Urinary bladder (tissue), 3 donors: ENCODE measurements at regions not wholly inside any gene's neighbourhood (a gene's known extent, or its start where the extent isn't known, plus 50 kb on each side); places are given as distances from the start of the nearest gene placed in this dataset.
"Not testable (repeated sequence)": the region's sequence is repeated elsewhere in the genome, so short reads cannot be mapped to it uniquely, and the experiment has no call there.

Experiments
- DNase-seq: peaks from one replicate; pipeline ENCODE4 v3.0.0-alpha.2; 2015; ENCODE audit errors: extremely low spot score
- H3K27ac ChIP-seq: one replicate; pipeline ENCODE4 v1.5.1; 2013; ENCODE audit warnings: low read depth, mild to moderate bottlenecking, moderate library complexity
- H3K36me3 ChIP-seq: one replicate; pipeline ENCODE4 v1.6.1; 2013; ENCODE audit warnings: mild to moderate bottlenecking, moderate library complexity; ENCODE audit not compliant: insufficient read depth
- H3K4me1 ChIP-seq: one replicate; pipeline ENCODE4 v1.6.1; 2013; ENCODE audit warnings: mild to moderate bottlenecking, moderate library complexity; ENCODE audit not compliant: insufficient read depth
- H3K4me3 ChIP-seq: one replicate; pipeline ENCODE4 v1.5.1; 2013; ENCODE audit warnings: low read depth, low read length
- whole genome bisulfite sequencing: extraction: QIAGEN DNeasy Blood & Tissue Kit; methylation state at CpG from one replicate; pipeline ENCODE4 v1.1.7; 2013; 5-methylcytosine and 5-hydroxymethylcytosine counted together
- donor health status: healthy with polysubstance abuse.
- donor health status: healthy.

DNA sequence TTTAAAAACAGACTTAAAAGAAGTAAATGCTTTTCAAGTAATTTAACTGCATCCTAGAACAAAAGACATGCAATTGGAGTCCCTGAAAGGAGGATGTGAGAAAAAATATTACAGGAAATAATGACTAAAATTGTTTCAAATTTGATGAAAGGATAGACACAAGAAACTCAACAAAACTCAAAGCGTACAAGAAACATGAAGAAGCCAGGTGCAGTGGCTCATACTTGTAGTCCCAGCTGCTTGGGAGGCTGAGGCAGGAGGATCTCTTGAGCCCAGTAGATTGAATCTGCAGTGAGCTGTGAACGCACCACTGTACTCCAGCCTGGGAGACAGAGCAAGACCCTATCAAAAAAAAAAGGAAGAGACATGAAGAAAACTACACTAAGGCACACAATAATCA is 118.1 kb upstream of the SLC39A10 start:
- WGBS: 94% methylated on average over 2 of the region's 2 CpGs
- Histone ChIP-seq H3K27ac (no peak overlapping the region), H3K4me3 (no peak overlapping the region), H3K4me1 (no peaks in the 10 kb centered on the region), H3K36me3 (no peaks in the 10 kb centered on the region)
- no peak for DNase-seq

GRCh38 chr2:195537811-195538210 is 119.2 kb upstream of the SLC39A10 start:
- Histone ChIP-seq H3K4me1 (no peaks in the 10 kb centered on the region), H3K4me3 (no peak overlapping the region), H3K27ac (no peak overlapping the region), H3K36me3 (no peaks in the 10 kb centered on the region)
- DNase-seq: no peak
- 46% methylated on average over 3 of the region's 3 CpGs for WGBS

- WGBS: 52% methylated on average over 2 of the region's 2 CpGs
- no peak for DNase-seq
- H3K4me1 ChIP-seq: no peaks in the 10 kb centered on the region
- H3K4me3 ChIP-seq: no peak overlapping the region
- no peaks in the 10 kb centered on the region for H3K36me3 ChIP-seq
- no peak overlapping the region for H3K27ac ChIP-seq
Measured at GRCh38 chr2:195536906-195537305, 120.1 kb upstream of the SLC39A10 start.

DNA sequence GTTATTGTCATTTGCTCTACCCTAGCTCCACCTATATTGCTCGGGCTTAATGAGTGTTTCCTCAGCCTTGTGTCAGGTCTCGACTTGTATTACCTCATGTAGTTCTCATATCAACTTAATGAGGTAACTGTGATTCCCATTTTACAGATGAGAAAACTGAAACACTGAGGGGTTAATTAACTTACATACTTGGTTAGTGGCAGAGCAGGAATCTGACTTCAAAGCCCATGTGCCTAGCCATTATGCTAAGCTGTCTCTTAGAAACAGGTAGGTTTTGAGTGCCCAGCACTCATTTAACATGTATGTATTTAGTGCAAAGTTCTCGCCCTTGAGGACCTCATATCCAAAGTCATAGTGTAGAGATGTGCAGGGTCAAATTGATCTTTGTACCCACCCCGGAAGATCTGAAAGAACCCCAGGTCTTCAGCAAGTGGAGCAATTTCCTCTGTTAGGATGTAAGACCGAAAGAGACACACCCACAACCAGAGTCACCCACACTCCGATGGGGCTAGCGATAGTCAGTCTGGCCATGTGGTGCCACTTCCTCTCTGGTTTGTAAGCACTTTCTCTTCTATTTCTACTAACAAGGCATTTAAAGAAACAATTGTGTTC is 121.0 kb upstream of the SLC39A10 start:
- 84% methylated on average over 7 of the region's 7 CpGs for WGBS
- DNase-seq: no peak

DNA sequence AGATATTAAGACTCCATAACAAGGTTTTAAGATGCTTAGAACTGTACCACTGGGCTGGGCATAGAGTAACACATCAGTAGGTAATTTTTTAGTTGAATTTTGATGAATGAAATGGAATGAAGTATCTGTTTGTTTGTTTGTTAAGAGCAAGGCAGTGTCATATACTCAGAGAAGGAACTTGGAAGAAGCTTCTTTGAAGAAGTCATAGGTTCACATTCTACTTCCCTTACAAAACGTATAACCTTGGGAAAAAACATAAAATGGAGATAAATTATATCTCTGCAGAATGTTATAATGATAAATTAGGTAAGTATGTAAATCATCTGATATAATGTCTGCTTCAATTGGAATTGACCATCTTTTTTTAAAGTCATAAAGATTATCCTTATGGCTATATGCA is 122.1 kb upstream of the SLC39A10 start:
- no peak for DNase-seq

More for the DNA sequence above, 121.0 kb upstream of the SLC39A10 start:
- Histone ChIP-seq H3K4me1 (no peaks in the 10 kb centered on the region), H3K27ac (no peak overlapping the region), H3K36me3 (no peaks in the 10 kb centered on the region), H3K4me3 (no peak overlapping the region)

DNA sequence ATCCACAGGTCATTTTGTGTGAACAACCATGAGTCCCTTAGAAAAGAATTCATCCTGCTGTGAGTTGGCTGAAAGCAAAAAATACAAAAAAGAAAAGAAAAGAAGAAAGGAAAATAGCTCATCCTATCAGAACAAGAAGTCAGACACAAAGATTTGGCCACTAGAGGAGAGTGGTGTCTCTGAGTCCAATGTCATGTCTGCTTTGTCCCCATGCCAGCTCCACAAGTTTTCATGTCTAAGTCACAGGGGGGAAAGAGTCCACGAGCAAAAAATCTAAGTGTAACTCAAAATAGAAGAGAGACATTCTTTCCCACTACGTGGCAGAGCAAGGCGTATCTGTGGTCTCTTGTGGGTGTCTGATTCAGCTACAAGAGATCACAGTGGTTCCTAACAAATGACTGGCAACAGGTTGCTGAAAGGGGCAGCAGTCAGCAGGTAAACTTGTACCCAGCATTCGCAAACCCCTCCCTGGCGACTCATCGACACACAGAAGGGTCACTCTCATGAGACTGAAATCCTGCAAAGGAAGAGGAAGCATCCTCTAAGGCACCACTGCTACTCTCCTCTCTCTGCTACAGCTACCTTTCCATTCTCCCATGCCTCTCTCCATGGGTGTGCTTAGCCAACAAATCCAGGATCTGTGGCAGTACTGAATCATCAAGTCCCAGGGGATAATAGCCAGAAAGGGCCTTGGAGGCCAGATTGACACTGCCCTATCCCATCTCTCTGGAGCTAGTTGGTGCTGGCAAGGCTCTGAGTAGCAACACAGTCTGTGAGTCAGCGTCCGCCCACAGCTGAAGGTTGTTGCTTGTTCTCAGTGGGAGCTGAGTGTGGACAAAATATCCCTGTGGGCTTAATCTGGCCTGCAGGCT is 123.0 kb upstream of the SLC39A10 start:
- H3K4me3 ChIP-seq: no peak overlapping the region
- H3K27ac ChIP-seq: no peak overlapping the region
- no peaks in the 10 kb centered on the region for H3K36me3 ChIP-seq
- no peak for DNase-seq
- 60% methylated on average over 8 of the region's 8 CpGs for WGBS
- no peaks in the 10 kb centered on the region for H3K4me1 ChIP-seq

More for the DNA sequence above, 122.1 kb upstream of the SLC39A10 start:
- 85% methylated on average over 1 of the region's 1 CpG for WGBS
- Histone ChIP-seq H3K27ac (no peak overlapping the region), H3K4me1 (no peaks in the 10 kb centered on the region), H3K36me3 (no peaks in the 10 kb centered on the region), H3K4me3 (no peak overlapping the region)

GRCh38 chr2:195532628-195533271 is 124.3 kb upstream of the SLC39A10 start:
- Histone ChIP-seq H3K36me3 (no peaks in the 10 kb centered on the region), H3K4me1 (no peaks in the 10 kb centered on the region), H3K27ac (no peak overlapping the region), H3K4me3 (peak overlapping the region; percentile 18)
- no peak for DNase-seq
- WGBS: 23% methylated on average over 5 of the region's 5 CpGs

GRCh38 chr2:195532255-195532627 is 124.8 kb upstream of the SLC39A10 start:
- H3K27ac ChIP-seq: no peak overlapping the region
- WGBS: 100% methylated on average over 1 of the region's 1 CpG
- no peaks in the 10 kb centered on the region for H3K36me3 ChIP-seq
- H3K4me3 ChIP-seq: no peak overlapping the region
- no peaks in the 10 kb centered on the region for H3K4me1 ChIP-seq
- DNase-seq: no peak

DNA sequence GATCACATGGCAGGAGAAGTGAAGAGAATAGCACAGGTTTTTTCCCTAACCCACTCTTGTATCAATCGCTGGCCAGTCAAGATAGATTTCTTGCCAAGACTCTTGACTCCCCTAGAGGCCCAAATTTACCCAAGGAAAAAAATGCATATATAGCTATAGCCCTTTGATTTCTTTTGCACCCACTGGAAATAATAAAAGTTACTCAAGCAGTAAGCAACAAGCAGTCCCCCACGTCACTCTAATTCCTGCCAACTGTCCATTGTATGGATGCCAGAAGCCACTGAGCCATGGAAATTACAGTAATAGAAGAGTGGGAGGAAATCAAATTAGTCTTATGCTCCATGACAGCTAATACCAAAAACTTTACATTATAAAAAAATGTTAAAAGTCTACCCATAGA is 125.3 kb upstream of the SLC39A10 start:
- Histone ChIP-seq H3K4me3 (no peak overlapping the region), H3K4me1 (no peaks in the 10 kb centered on the region), H3K36me3 (no peaks in the 10 kb centered on the region), H3K27ac (no peak overlapping the region)
- DNase-seq: peak; percentile 3
- WGBS: 66% methylated on average over 2 of the region's 2 CpGs

GRCh38 chr2:195523242-195523641 is 133.8 kb upstream of the SLC39A10 start:
- not testable (repeated sequence) for H3K36me3 ChIP-seq
- WGBS: 80% methylated on average over 10 of the region's 10 CpGs

DNA sequence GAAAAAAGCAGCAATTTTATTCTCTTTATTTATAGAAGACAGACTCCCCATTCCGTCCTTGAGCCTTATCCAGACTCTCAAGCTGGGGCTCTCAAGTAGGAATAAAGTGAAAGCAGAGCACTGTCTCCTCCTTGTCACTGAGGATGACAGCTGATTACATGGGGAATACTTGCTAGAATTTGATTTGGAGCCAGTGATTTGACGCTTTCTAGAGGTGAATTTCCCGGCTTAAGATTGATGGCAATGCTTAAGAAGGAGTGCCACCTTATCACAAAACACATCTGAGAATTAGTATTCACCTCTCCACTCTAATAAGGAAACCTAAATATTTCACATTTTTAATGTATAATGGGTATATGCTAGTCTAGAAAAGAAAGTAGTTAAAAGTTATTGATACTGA is 135.4 kb upstream of the SLC39A10 start:
- no peak overlapping the region for H3K4me3 ChIP-seq
- no peaks in the 10 kb centered on the region for H3K36me3 ChIP-seq
- H3K27ac ChIP-seq: no peak overlapping the region
- DNase-seq: no peak
- no peaks in the 10 kb centered on the region for H3K4me1 ChIP-seq
- WGBS: 83% methylated on average over 3 of the region's 3 CpGs

More at GRCh38 chr2:195523242-195523641, 133.8 kb upstream of the SLC39A10 start:
- H3K4me3 ChIP-seq, H3K27ac ChIP-seq, DNase-seq, H3K4me1 ChIP-seq: not testable (repeated sequence)

GRCh38 chr2:195520671-195521155 is 136.3 kb upstream of the SLC39A10 start:
- DNase-seq: no peak
- Histone ChIP-seq H3K4me1 (no peaks in the 10 kb centered on the region), H3K27ac (no peak overlapping the region), H3K36me3 (no peaks in the 10 kb centered on the region), H3K4me3 (no peak overlapping the region)
- WGBS: 65% methylated on average over 5 of the region's 5 CpGs

DNA sequence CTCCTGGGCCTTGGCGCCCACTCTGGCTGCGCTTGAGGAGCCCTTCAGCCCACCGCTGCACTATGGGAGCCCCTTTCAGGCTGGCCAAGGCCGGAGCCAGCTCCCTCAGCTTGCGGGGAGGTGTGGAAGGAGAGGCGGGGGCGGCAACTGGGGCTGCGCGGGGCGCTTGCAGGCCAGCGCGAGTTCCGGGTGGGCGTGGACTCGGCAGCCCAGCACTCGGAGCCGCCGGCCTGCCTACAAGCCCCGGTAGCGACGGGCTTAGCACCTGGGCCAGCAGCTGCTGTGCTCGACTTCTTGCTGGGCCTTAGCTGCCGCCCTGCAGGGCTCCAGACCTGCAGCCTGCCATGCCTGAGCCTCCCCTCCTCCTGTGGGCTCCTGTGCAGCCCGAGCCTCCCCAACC is 141.5 kb upstream of the SLC39A10 start:
- Histone ChIP-seq H3K4me3 (no peak overlapping the region), H3K4me1 (no peaks in the 10 kb centered on the region), H3K36me3 (no peaks in the 10 kb centered on the region), H3K27ac (no peak overlapping the region)
- DNase-seq: no peak
- WGBS: 96% methylated on average over 24 of the region's 24 CpGs

GRCh38 chr2:195514365-195514764 is 142.7 kb upstream of the SLC39A10 start:
- DNase-seq: no peak
- 82% methylated on average over 2 of the region's 2 CpGs for WGBS
- Histone ChIP-seq H3K27ac (no peak overlapping the region), H3K4me3 (no peak overlapping the region), H3K36me3 (no peaks in the 10 kb centered on the region), H3K4me1 (no peaks in the 10 kb centered on the region)
